AG10803 (cell line): ENCODE measurements at regions not wholly inside any gene's neighbourhood (a gene's known extent, or its start where the extent isn't known, plus 50 kb on each side); places are given as distances from the start of the nearest gene placed in this dataset.

Experiments
- DNase-seq: peaks from one replicate; pipeline ENCODE4 v3.0.0; 2010; ENCODE audit warnings: low read depth
- H3K4me3 ChIP-seq: 2 replicates; pipeline ENCODE4 v1.5.1; 2011; ENCODE audit warnings: mild to moderate bottlenecking, low read length, control low read depth
- TF ChIP-seq, protein P1 (sequence below): conservative IDR thresholded peaks from 2 replicates; pipeline ENCODE4 v1.5.1; 2011; ENCODE audit warnings: mild to moderate bottlenecking, low read length, control low read depth, inconsistent platforms

DNA sequence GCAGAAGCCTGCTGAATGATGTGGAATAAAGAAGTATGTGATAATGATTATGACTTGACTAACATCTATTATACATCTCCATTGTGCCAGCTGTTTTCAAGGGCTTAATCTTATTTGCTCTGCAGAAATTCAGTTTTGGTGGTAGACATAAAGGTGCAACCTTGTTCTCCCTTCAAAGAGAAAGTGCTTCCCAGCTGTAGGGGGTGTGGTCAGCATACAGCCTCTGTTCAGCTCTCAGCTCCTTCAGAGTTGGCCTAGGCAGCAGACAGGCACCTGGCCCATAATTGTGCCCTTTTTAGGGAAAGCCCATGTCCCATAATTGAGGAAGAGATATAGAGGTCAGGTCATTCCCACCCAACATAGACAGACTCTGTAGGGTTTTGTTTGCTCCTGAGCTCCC is 104.3 kb upstream of the EOMES start:
- no peak for DNase-seq
- H3K4me3 ChIP-seq, result no peak overlapping the region
- TF ChIP-seq, protein P1, sequence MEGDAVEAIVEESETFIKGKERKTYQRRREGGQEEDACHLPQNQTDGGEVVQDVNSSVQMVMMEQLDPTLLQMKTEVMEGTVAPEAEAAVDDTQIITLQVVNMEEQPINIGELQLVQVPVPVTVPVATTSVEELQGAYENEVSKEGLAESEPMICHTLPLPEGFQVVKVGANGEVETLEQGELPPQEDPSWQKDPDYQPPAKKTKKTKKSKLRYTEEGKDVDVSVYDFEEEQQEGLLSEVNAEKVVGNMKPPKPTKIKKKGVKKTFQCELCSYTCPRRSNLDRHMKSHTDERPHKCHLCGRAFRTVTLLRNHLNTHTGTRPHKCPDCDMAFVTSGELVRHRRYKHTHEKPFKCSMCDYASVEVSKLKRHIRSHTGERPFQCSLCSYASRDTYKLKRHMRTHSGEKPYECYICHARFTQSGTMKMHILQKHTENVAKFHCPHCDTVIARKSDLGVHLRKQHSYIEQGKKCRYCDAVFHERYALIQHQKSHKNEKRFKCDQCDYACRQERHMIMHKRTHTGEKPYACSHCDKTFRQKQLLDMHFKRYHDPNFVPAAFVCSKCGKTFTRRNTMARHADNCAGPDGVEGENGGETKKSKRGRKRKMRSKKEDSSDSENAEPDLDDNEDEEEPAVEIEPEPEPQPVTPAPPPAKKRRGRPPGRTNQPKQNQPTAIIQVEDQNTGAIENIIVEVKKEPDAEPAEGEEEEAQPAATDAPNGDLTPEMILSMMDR, result no peak

DNA sequence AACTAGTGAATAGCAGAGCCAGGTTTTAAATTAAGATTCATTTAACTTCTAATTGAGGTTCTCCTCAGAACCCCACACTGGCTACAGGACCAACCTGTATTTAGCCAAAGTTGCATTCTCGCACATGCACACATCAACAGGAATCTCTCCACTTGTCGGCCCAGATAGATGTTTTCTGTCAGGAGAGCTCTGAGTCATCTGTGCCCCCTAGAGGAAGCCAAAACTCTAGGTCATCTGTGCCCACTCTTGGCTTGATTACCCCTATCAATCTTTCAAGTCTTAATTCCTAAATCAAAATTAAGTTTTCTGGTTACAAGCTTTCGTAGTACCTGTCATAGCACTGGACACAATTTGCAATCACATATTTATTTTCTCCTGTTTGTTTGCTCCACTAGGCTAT is 104.9 kb upstream of the EOMES start:
- TF ChIP-seq, protein P1, result no peak

DNA sequence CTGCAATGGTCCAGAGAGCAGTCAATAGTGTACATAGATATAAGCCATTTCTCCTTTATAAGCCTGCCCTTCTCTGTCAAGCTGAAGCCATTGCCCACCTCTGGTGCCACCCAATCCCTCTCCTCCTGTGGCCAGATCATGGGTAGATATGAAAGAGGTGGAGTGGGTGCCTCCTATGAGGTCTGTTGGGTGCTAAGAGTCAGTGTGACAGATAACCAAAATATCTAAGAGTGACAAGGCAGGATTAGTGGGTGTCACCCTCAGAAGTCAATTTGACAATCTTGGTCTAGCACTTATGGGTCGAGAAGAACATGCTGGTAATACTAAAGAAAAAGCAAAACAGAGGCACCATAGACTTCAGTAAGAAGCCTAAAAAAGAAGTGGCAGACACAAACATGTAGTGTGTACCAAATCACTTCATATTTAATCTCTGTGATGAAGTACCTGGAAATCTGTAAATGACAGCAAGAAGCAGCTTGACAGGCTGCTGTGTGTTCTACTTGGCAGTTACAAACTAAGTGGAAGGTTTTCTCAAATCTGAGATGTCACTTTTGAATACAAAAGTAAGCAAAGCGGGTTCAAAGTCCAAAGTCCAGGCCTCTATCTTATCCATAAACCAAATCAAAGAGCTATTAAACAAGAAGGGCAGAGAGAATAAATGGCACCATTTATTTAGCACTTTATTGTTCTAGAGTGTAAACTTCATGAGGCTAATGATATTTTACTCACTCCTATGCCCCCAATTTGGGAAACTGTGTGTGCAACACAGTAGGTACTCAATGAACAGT is 118.9 kb upstream of the EOMES start:
- DNase-seq, result no peak
- TF ChIP-seq, protein P1, result no peak
- H3K4me3 ChIP-seq, result no peak overlapping the region

More for the DNA sequence above, 104.9 kb upstream of the EOMES start:
- DNase-seq, result no peak
- no peak overlapping the region for H3K4me3 ChIP-seq

DNA sequence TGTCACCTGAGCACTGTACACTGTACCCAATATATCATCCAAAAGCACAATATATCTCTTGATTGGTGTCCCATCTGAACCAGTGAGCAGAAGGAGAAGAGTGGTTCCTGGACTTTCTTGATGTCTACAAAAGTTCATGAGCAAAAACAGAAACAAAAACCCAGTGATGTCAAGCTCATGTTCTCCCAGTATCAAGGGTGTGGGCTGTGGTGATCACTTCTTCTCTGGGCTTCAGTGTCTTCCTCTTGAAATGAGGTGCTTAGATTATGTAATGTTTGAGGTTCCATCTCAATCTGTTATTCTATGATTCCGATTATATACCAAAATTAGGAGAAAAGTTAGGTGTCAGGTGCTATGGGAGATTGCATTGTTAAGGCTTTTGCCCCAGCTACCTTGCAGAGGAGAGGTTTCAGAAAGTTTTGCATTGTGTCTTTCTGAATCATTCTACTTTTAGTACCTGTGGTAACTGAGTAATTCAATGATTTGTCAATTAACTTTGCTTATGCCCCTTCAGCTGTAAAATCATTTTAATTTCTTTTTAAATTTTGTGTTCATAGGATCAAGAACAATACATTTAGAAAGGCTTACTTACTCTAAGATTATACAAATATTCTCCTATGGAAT is 122.0 kb upstream of the EOMES start:
- no peak overlapping the region for H3K4me3 ChIP-seq
- TF ChIP-seq, protein P1, result no peak
- DNase-seq, result no peak

DNA sequence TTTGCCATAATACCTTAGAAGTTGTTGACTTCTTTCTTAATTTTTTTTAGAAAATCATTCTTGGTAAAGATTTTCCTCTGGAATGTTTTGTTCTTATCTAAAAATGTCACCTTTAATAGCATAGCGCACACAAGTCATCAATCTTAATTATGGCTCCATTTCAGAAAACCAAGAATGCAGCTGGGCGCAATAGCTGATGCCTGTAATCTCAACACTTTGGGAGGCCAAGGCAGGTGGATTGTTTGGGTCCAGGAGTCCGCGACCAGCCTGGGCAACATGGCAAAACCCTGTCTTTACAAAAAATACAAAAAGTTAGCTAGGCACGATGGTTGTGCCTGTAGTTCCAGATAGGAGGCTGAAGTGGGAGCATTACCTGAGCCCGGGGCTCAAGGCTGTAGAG is 125.6 kb upstream of the EOMES start:
- TF ChIP-seq, protein P1, result no peak
- no peak overlapping the region for H3K4me3 ChIP-seq
- DNase-seq, result no peak

DNA sequence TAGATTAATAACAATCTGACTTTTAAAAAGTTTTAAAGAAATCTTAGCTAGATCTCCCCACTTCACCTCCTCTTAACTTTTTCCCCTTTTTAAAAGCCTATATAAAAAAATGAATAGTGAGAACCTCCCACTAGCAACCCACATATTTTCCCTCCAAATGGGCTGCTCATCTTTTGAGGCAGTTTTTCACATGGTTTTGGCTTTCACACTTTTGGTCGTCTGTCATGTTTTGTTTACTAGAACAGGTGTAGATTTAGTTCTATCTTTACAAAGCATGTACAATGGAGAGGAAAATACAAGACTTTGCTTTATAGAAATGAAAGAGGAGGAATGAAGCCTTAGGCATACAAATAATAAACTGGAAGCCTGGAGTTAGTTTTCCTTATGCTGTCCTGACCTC is 126.7 kb upstream of the EOMES start:
- no peak overlapping the region for H3K4me3 ChIP-seq
- DNase-seq, result no peak
- TF ChIP-seq, protein P1, result no peak

DNA sequence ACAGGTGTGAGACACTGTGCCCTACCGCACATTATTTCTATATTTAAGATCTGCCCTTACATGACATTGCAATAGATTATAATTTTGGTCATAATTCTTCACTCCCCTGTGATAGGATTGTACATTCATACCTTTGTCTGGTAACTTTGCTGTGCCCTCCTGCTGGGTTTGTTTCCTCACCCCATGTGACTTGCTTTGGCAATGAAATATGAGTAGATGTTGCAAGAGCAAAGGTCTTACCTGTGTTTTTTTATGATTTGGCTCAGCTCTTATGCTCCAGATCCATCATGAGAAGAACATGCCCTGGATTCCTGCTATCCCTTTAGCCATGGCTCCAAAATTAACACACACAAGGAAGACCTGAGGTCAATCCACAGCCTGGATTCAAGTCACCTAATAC is 137.7 kb upstream of the EOMES start:
- TF ChIP-seq, protein P1, result no peak
- no peak for DNase-seq
- no peak overlapping the region for H3K4me3 ChIP-seq
